ENCODE measurements at regions not wholly inside any gene's neighbourhood (a gene's known extent, or its start where the extent isn't known, plus 50 kb on each side); places are given as distances from the start of the nearest gene placed in this dataset.

DNA sequence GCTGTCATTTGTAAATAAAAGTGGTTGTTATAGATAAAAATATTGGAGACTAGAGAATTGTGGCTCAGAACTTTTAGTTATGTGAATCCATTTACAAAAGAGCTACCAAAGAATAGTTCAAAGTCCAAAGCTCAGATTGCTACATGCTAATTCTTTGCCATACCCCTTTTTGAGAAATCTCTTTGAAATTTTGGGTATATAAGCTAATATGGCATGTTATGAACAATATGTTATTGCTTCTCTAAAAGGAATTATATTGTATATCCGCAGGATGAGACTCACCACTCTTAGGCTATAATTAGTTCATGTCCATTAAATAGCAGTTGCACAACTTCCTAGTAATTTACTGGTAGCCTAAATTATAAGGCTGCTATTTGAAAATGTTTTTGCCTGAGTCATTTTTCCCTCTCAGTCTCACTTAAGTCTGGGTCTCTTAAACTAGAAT lies 178.0 kb downstream of the ZNF281 start:
- TF ChIP-seq SPI1 (IDR thresholded peaks at IDR 0.05; ENCODE audit: borderline replicate concordance, low read depth): no peak
- TF ChIP-seq, protein P1, sequence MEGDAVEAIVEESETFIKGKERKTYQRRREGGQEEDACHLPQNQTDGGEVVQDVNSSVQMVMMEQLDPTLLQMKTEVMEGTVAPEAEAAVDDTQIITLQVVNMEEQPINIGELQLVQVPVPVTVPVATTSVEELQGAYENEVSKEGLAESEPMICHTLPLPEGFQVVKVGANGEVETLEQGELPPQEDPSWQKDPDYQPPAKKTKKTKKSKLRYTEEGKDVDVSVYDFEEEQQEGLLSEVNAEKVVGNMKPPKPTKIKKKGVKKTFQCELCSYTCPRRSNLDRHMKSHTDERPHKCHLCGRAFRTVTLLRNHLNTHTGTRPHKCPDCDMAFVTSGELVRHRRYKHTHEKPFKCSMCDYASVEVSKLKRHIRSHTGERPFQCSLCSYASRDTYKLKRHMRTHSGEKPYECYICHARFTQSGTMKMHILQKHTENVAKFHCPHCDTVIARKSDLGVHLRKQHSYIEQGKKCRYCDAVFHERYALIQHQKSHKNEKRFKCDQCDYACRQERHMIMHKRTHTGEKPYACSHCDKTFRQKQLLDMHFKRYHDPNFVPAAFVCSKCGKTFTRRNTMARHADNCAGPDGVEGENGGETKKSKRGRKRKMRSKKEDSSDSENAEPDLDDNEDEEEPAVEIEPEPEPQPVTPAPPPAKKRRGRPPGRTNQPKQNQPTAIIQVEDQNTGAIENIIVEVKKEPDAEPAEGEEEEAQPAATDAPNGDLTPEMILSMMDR (IDR thresholded peaks at IDR 0.05; ENCODE audit: insufficient read depth, low read length): no peak
